ENCODE measurements at regions not wholly inside any gene's neighbourhood (a gene's known extent, or its start where the extent isn't known, plus 50 kb on each side); places are given as distances from the start of the nearest gene placed in this dataset.

GRCh38 chr4:187470061-187470460 lies 525.5 kb upstream of the ZFP42 start:
- Histone ChIP-seq H2BK20ac (ENCODE audit: low read length) (no peak overlapping the region), H2AK5ac (ENCODE audit: low read depth, low read length) (no peak overlapping the region), H4K5ac (ENCODE audit: insufficient read length, low read depth, low read length) (no peak overlapping the region), H3K23me2 (ENCODE audit: low read depth, low read length) (no peaks in the 10 kb centered on the region), H3K56ac (replicated peaks; ENCODE audit: insufficient read length, low read depth, low read length) (no peak overlapping the region), H2BK5ac (ENCODE audit: low read depth, low read length) (no peak overlapping the region), H3K27ac (ENCODE audit: low read depth, low read length) (no peak overlapping the region), H3K14ac (ENCODE audit: insufficient read length) (no peak overlapping the region), H3K4me3 (ENCODE audit: extremely low read depth in 1 of 4, insufficient read depth in 2 of 4, low read depth in 3 of 4, low read length in 4 of 4) (no peak overlapping the region), H3K9me3 (ENCODE audit: insufficient read depth in 2 of 2, low read depth in 1 of 2, low read length in 1 of 2) (no peaks in the 10 kb centered on the region), H4K8ac (ENCODE audit: extremely low read depth, insufficient read depth, low read length) (no peak overlapping the region), H3K4me1 (replicated peaks in 1 of 4; ENCODE audit: control insufficient read depth in 3 of 4, insufficient read depth in 4 of 4, low read length in 3 of 4) (no peaks in the 10 kb centered on the region), H2BK12ac (ENCODE audit: low read depth, low read length) (no peak overlapping the region), H2AFZ (ENCODE audit: low read length) (no peak overlapping the region), H4K20me1 (replicated peaks in 1 of 2; ENCODE audit: control insufficient read depth in 1 of 2, insufficient read depth in 2 of 2, low read length in 2 of 2) (no peaks in the 10 kb centered on the region), H4K91ac (replicated peaks; ENCODE audit: insufficient read length, low read length) (no peak overlapping the region), H3K79me2 (ENCODE audit: control insufficient read depth in 1 of 2, insufficient read depth in 2 of 2, low read length in 2 of 2) (no peaks in the 10 kb centered on the region), H3K79me1 (ENCODE audit: low read depth, low read length) (no peaks in the 10 kb centered on the region), H3K23ac (ENCODE audit: insufficient read length) (no peak overlapping the region), H3K18ac (ENCODE audit: extremely low read depth, low read length) (no peak overlapping the region), H3K27me3 (replicated peaks in 1 of 4; ENCODE audit: control insufficient read depth in 3 of 4, extremely low read depth in 1 of 4, insufficient read depth in 3 of 4, low read length in 3 of 4) (no peaks in the 10 kb centered on the region), H3K4me2 (ENCODE audit: insufficient read depth in 1 of 2, low read depth in 2 of 2, low read length in 2 of 2) (no peak overlapping the region), H3K36me3 (ENCODE audit: control insufficient read depth in 2 of 4, insufficient read depth in 4 of 4, low read length in 3 of 4) (no peaks in the 10 kb centered on the region), H3K9ac (replicated peaks in 1 of 4; ENCODE audit: extremely low read depth in 1 of 4, low read depth in 3 of 4, low read length in 3 of 4) (no peak overlapping the region), H2BK15ac (ENCODE audit: low read length) (no peak overlapping the region), H3K4ac (replicated peaks; ENCODE audit: insufficient read length, low read depth, low read length) (no peak overlapping the region), H2BK120ac (replicated peaks; ENCODE audit: low read depth, low read length) (no peak overlapping the region)
- FAIRE-seq (no peak), DNase-seq (ENCODE audit: low read depth in 1 of 2, low spot score in 2 of 2) (no peak)
- ChIA-PET POLR2A (ENCODE audit: partially characterized antibody) (no interaction called here), CTCF (ENCODE audit: partially characterized antibody) (no interaction called here)
- WGBS, 2 experiments (ENCODE audit: extremely low coverage in 1 of 2, insufficient coverage in 1 of 2, insufficient read length in 1 of 2, insufficient replicate concordance in 2 of 2, low coverage in 1 of 2, low lambda C conversion rate in 2 of 2, missing lambda C conversion rate in 1 of 2): 93% methylated on average over 3 of the region's 3 CpGs; no CpG with 5 or more reads in 1 of the 2 experiments
- TF ChIP-seq KDM5A (IDR thresholded peaks at IDR 0.05; ENCODE audit: low read length) (no peak), SIX5 (IDR thresholded peaks at IDR 0.05; ENCODE audit: low read depth, low read length) (no peak), BRCA1 (IDR thresholded peaks at IDR 0.05; ENCODE audit: low read depth, low read length) (no peak), ASH2L (IDR thresholded peaks at IDR 0.05; ENCODE audit: low read length) (no peak), SP1 (IDR thresholded peaks at IDR 0.05; ENCODE audit: low read depth, low read length) (no peak), E2F6 (IDR thresholded peaks at IDR 0.05) (no peak), TAF1 (IDR thresholded peaks at IDR 0.05; ENCODE audit: low read depth, low read length) (no peak), POLR2A (IDR thresholded peaks at IDR 0.05; ENCODE audit: control extremely low read depth in 1 of 2, low read depth in 2 of 2, low read length in 2 of 2) (no peak), ATF2 (IDR thresholded peaks at IDR 0.05; ENCODE audit: low read length) (no peak), MAX (IDR thresholded peaks at IDR 0.05) (no peak), RBBP5 (IDR thresholded peaks at IDR 0.05; ENCODE audit: borderline replicate concordance, low read depth, low read length) (no peak), ZNF274 (IDR thresholded peaks at IDR 0.05; ENCODE audit: borderline replicate concordance, extremely low read depth, low read length) (no peak), TCF12 (IDR thresholded peaks at IDR 0.05; ENCODE audit: low read depth, low read length) (no peak), SP2 (IDR thresholded peaks at IDR 0.05; ENCODE audit: low read length) (no peak), CHD2 (IDR thresholded peaks at IDR 0.05; ENCODE audit: low read length) (no peak)

Measured in H1 (cell line).